H1 (cell line): ENCODE measurements at regions not wholly inside any gene's neighbourhood (a gene's known extent, or its start where the extent isn't known, plus 50 kb on each side); places are given as distances from the start of the nearest gene placed in this dataset.

ENCODE experiments used
- CTCF ChIA-PET: fragments of 300-600 bp; sonication (Branson Sonifier 250); formaldehyde crosslinking; loops from one replicate; lab custom pipeline; 2021; ENCODE audit not compliant: partially characterized antibody; lab: Charles Lee
- POLR2A ChIA-PET: fragments of 300-600 bp; sonication (Branson Sonifier 250); formaldehyde crosslinking; loops from one replicate; lab custom pipeline; 2021; ENCODE audit warnings: inconsistent platforms; ENCODE audit not compliant: partially characterized antibody; lab: Charles Lee
- DNase-seq, 2 experiments: peaks; one replicate each; pipeline versions ENCODE4 v3.0.0 to v3.0.0-alpha.2; 2010 to 2022; ENCODE audit warnings: low spot score in 2 of 2, low read depth in 1 of 2, mixed read lengths in 1 of 2
- FAIRE-seq: peaks from 2 replicates; lab custom pipeline; 2011; peaks lifted over from hg19 to GRCh38; lab: Jason Lieb, UNC
- H2AFZ ChIP-seq: 2 replicates; pipeline ENCODE4 v1.8.1; 2012; ENCODE audit warnings: low read length, inconsistent platforms
- H2AK5ac ChIP-seq: 2 replicates; pipeline ENCODE4 v1.6.1; 2013; ENCODE audit warnings: low read depth, low read length
- H2BK120ac ChIP-seq: replicated peaks from 2 replicates; pipeline ENCODE3; 2013; ENCODE audit warnings: low read depth, low read length, inconsistent platforms
- H2BK12ac ChIP-seq: 2 replicates; pipeline ENCODE4 v1.6.1; 2013; ENCODE audit warnings: low read depth, low read length
- H2BK15ac ChIP-seq: 2 replicates; pipeline ENCODE4 v1.6.1; 2013; ENCODE audit warnings: low read length
- H2BK20ac ChIP-seq: 2 replicates; pipeline ENCODE4 v1.6.1; 2013; ENCODE audit warnings: low read length
- H2BK5ac ChIP-seq: 2 replicates; pipeline ENCODE4 v1.6.1; 2013; ENCODE audit warnings: low read depth, low read length
- H3K14ac ChIP-seq: 2 replicates; pipeline ENCODE4 v1.6.1; 2013; ENCODE audit warnings: inconsistent platforms; ENCODE audit not compliant: insufficient read length
- H3K18ac ChIP-seq: 2 replicates; pipeline ENCODE4 v1.6.1; 2013; ENCODE audit warnings: low read length; ENCODE audit errors: extremely low read depth
- H3K23ac ChIP-seq: 2 replicates; pipeline ENCODE4 v1.6.1; 2013; ENCODE audit warnings: inconsistent platforms; ENCODE audit not compliant: insufficient read length
- H3K23me2 ChIP-seq: 2 replicates; pipeline ENCODE4 v1.6.1; 2013; ENCODE audit warnings: low read depth, low read length
- H3K27ac ChIP-seq: 2 replicates; pipeline ENCODE4 v1.6.1; 2011; ENCODE audit warnings: low read depth, low read length, inconsistent platforms
- H3K27me3 ChIP-seq, 4 experiments: replicated peaks in 1 of 4; 1 replicate in 1 of 4; 2 replicates in 3 of 4; pipeline versions ENCODE4 v1.6.1 to v1.8.1; 2011 to 2013; ENCODE audit warnings: low read length in 3 of 4, mild to moderate bottlenecking in 3 of 4, inconsistent platforms in 2 of 4, mixed read lengths in 2 of 4, moderate library complexity in 1 of 4; ENCODE audit not compliant: control insufficient read depth in 3 of 4, insufficient read depth in 3 of 4; ENCODE audit errors: extremely low read depth in 1 of 4
- H3K36me3 ChIP-seq, 4 experiments: 2 replicates each; pipeline versions ENCODE4 v1.6.1 to v1.8.1; 2011 to 2013; ENCODE audit warnings: mild to moderate bottlenecking in 4 of 4, low read length in 3 of 4, moderate library complexity in 2 of 4, control low read depth in 1 of 4, inconsistent platforms in 1 of 4; ENCODE audit not compliant: insufficient read depth in 4 of 4, control insufficient read depth in 2 of 4
- H3K4ac ChIP-seq: replicated peaks from 2 replicates; pipeline ENCODE3; 2013; ENCODE audit warnings: low read length, low read depth, mixed read lengths, inconsistent platforms; ENCODE audit not compliant: insufficient read length
- H3K4me1 ChIP-seq, 4 experiments: replicated peaks in 1 of 4; 1 replicate in 1 of 4; 2 replicates in 3 of 4; pipeline versions ENCODE4 v1.6.1 to v1.8.1; 2011 to 2013; ENCODE audit warnings: low read length in 3 of 4, inconsistent platforms in 2 of 4, mixed read lengths in 1 of 4; ENCODE audit not compliant: insufficient read depth in 4 of 4, control insufficient read depth in 3 of 4
- H3K4me2 ChIP-seq, 2 experiments: 2 replicates each; pipeline versions ENCODE4 v1.6.1 to v1.8.1; 2011 to 2013; ENCODE audit warnings: low read depth in 2 of 2, low read length in 2 of 2, control low read depth in 1 of 2, inconsistent platforms in 1 of 2, mild to moderate bottlenecking in 1 of 2; ENCODE audit not compliant: insufficient read depth in 1 of 2
- H3K4me3 ChIP-seq, 4 experiments: fragments of 200-600, 300-600 bp in 1 of 4; sonication (generic), shearing (Covaris generic), sonication (Bioruptor Twin) in 1 of 4; 2 replicates each; pipeline versions ENCODE4 v1.5.1 to v1.8.1; 2011 to 2016; ENCODE audit warnings: low read length in 4 of 4, low read depth in 3 of 4, control low read depth in 2 of 4, inconsistent platforms in 2 of 4, mild to moderate bottlenecking in 2 of 4, mixed read lengths in 1 of 4, moderate library complexity in 1 of 4; ENCODE audit not compliant: insufficient read depth in 2 of 4; ENCODE audit errors: extremely low read depth in 1 of 4
- H3K56ac ChIP-seq: replicated peaks from 2 replicates; pipeline ENCODE3; 2013; ENCODE audit warnings: low read depth, mild to moderate bottlenecking, mixed read lengths, low read length, inconsistent platforms; ENCODE audit not compliant: insufficient read length
- H3K79me1 ChIP-seq: 2 replicates; pipeline ENCODE4 v1.6.1; 2013; ENCODE audit warnings: low read depth, low read length, control low read depth
- H3K79me2 ChIP-seq, 2 experiments: 2 replicates each; pipeline versions ENCODE4 v1.6.1 to v1.8.1; 2012 to 2013; ENCODE audit warnings: low read length in 2 of 2, mild to moderate bottlenecking in 2 of 2, inconsistent platforms in 1 of 2; ENCODE audit not compliant: insufficient read depth in 2 of 2, control insufficient read depth in 1 of 2
- H3K9ac ChIP-seq, 4 experiments: replicated peaks in 1 of 4; 1 replicate in 1 of 4; 2 replicates in 3 of 4; pipeline versions ENCODE4 v1.6.1 to v1.8.1; 2011 to 2013; ENCODE audit warnings: low read depth in 3 of 4, low read length in 3 of 4, control low read depth in 2 of 4, mild to moderate bottlenecking in 2 of 4, moderate library complexity in 2 of 4, inconsistent platforms in 1 of 4; ENCODE audit errors: extremely low read depth in 1 of 4
- H3K9me3 ChIP-seq, 2 experiments: 2 replicates each; pipeline versions ENCODE4 v1.6.1 to v1.8.1; 2012 to 2013; ENCODE audit warnings: mild to moderate bottlenecking in 2 of 2, moderate library complexity in 2 of 2, control low read depth in 1 of 2, inconsistent platforms in 1 of 2, low read depth in 1 of 2, low read length in 1 of 2, mixed read lengths in 1 of 2; ENCODE audit not compliant: insufficient read depth in 2 of 2
- H4K20me1 ChIP-seq, 2 experiments: replicated peaks in 1 of 2; 2 replicates each; pipeline versions ENCODE3 to v1.8.1; 2011 to 2013; ENCODE audit warnings: inconsistent platforms in 2 of 2, low read length in 2 of 2, mild to moderate bottlenecking in 1 of 2; ENCODE audit not compliant: insufficient read depth in 2 of 2, control insufficient read depth in 1 of 2
- H4K5ac ChIP-seq: 2 replicates; pipeline ENCODE4 v1.6.1; 2013; ENCODE audit warnings: low read length, low read depth, mixed read lengths, inconsistent platforms; ENCODE audit not compliant: insufficient read length
- H4K8ac ChIP-seq: 2 replicates; pipeline ENCODE4 v1.8.0; 2013; ENCODE audit warnings: mild to moderate bottlenecking, moderate library complexity, low read length, inconsistent platforms; ENCODE audit not compliant: insufficient read depth; ENCODE audit errors: extremely low read depth
- H4K91ac ChIP-seq: replicated peaks from 2 replicates; pipeline ENCODE3; 2013; ENCODE audit warnings: low read length, mixed read lengths, inconsistent platforms; ENCODE audit not compliant: insufficient read length
- NRF1 ChIP-seq: IDR thresholded peaks from 2 replicates; pipeline ENCODE4 v1.6.1; 2011; ENCODE audit warnings: mild to moderate bottlenecking, low read depth, low read length, improper control_type of control experiment
- SAP30 ChIP-seq: fragments of 300-600 bp; sonication (generic); IDR thresholded peaks from 2 replicates; pipeline ENCODE4 v1.7.1; 2012; ENCODE audit warnings: low read length, moderate library complexity, mild to moderate bottlenecking, inconsistent platforms; ENCODE audit not compliant: insufficient read depth, insufficient replicate concordance
- SIN3A ChIP-seq, 2 experiments: IDR thresholded peaks in 1 of 2; conservative IDR thresholded peaks in 1 of 2; 2 replicates each; pipeline ENCODE4 v1.6.1; 2011 to 2012; ENCODE audit warnings: low read length in 2 of 2, improper control_type of control experiment in 1 of 2, low read depth in 1 of 2, mild to moderate bottlenecking in 1 of 2
- TBP ChIP-seq: IDR thresholded peaks from 2 replicates; pipeline ENCODE4 v1.6.1; 2011; ENCODE audit warnings: low read depth, low read length, improper control_type of control experiment
- WGBS, 2 experiments: shearing (Covaris generic) in 1 of 2; methylation state at CpG; one replicate each; pipeline versions ENCODE4 v1.1.6 to v1.1.7; 2013 to 2015; ENCODE audit warnings: low lambda C conversion rate in 2 of 2, mixed read lengths in 2 of 2, inconsistent platforms in 1 of 2, low coverage in 1 of 2, missing lambda C conversion rate in 1 of 2; ENCODE audit not compliant: insufficient replicate concordance in 2 of 2, insufficient coverage in 1 of 2, insufficient read length in 1 of 2; ENCODE audit errors: extremely low coverage in 1 of 2, missing lambda C conversion rate in 1 of 2; 5-methylcytosine and 5-hydroxymethylcytosine counted together
- TF ChIP-seq, protein P1 (sequence below), 3 experiments: IDR thresholded peaks; 1 replicate in 2 of 3; 2 replicates in 1 of 3; pipeline versions ENCODE4 v1.5.1 to v1.6.1; 2011; ENCODE audit warnings: low read length in 3 of 3, mild to moderate bottlenecking in 3 of 3, inconsistent platforms in 2 of 3, low read depth in 1 of 3, moderate library complexity in 1 of 3; ENCODE audit not compliant: insufficient read depth in 1 of 3; ENCODE audit errors: control extremely low read depth in 1 of 3

DNA sequence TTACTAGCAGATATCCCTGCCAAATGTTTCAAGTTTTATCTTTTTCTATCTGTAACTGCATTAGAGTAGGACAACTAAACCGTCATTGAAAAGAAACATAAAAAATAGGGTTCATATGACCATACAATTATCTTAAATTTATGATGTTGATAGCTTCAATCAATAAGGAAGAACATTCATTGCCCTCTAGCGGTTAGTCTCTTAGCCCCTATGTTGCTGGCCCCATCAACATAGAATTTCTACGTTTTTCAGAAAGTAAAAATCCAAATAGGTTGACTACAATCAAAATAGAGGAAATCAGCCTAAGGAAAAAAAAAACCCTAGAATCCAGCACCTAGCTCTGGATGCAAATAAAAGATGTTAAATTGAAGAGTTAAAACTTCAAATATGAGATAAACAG, 225.1 kb upstream of the ITM2A start:
- no peak overlapping the region for H3K4me3 ChIP-seq
- ChIA-PET POLR2A (no interaction called here), CTCF (no interaction called here)
- no peak overlapping the region for H3K56ac ChIP-seq
- H2BK20ac ChIP-seq, result no peak overlapping the region
- H2BK15ac ChIP-seq, result no peak overlapping the region
- no peak overlapping the region for H3K14ac ChIP-seq
- H2AFZ ChIP-seq, result no peak overlapping the region
- 46% methylated on average over 3 of the region's 3 CpGs; no CpG with 5 or more reads in 1 of the 2 experiments for WGBS, 2 experiments
- no peaks in the 10 kb centered on the region for H3K27me3 ChIP-seq
- H3K4me1 ChIP-seq, result no peaks in the 10 kb centered on the region
- H2BK12ac ChIP-seq, result no peak overlapping the region
- no peaks in the 10 kb centered on the region for H4K20me1 ChIP-seq
- H3K79me2 ChIP-seq, result no peaks in the 10 kb centered on the region
- TF ChIP-seq TBP, result no peak
- TF ChIP-seq SIN3A (conservative IDR thresholded peaks at IDR 0.05 in 1 of 2, IDR thresholded peaks at IDR 0.05 in 1 of 2; ENCODE audit: low read depth in 1 of 2, low read length in 2 of 2), result no peak
- no peak for TF ChIP-seq SAP30
- no peak for TF ChIP-seq NRF1
- TF ChIP-seq, protein P1, sequence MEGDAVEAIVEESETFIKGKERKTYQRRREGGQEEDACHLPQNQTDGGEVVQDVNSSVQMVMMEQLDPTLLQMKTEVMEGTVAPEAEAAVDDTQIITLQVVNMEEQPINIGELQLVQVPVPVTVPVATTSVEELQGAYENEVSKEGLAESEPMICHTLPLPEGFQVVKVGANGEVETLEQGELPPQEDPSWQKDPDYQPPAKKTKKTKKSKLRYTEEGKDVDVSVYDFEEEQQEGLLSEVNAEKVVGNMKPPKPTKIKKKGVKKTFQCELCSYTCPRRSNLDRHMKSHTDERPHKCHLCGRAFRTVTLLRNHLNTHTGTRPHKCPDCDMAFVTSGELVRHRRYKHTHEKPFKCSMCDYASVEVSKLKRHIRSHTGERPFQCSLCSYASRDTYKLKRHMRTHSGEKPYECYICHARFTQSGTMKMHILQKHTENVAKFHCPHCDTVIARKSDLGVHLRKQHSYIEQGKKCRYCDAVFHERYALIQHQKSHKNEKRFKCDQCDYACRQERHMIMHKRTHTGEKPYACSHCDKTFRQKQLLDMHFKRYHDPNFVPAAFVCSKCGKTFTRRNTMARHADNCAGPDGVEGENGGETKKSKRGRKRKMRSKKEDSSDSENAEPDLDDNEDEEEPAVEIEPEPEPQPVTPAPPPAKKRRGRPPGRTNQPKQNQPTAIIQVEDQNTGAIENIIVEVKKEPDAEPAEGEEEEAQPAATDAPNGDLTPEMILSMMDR (IDR thresholded peaks at IDR 0.05; ENCODE audit: control extremely low read depth in 1 of 3, insufficient read depth in 1 of 3, low read depth in 1 of 3, low read length in 3 of 3), result peak in 1 of 3 experiments; percentile 1; a peak in 1 of 4 replicates
- no peak overlapping the region for H2BK5ac ChIP-seq
- no peaks in the 10 kb centered on the region for H3K23me2 ChIP-seq
- no peak for DNase-seq
- no peak overlapping the region for H2AK5ac ChIP-seq
- H3K18ac ChIP-seq, result no peak overlapping the region
- no peak overlapping the region for H3K4ac ChIP-seq
- no peak for FAIRE-seq
- H2BK120ac ChIP-seq, result no peak overlapping the region
- H3K4me2 ChIP-seq, result no peak overlapping the region
- no peak overlapping the region for H3K23ac ChIP-seq
- H4K5ac ChIP-seq, result no peak overlapping the region
- no peak overlapping the region for H4K8ac ChIP-seq
- no peaks in the 10 kb centered on the region for H3K36me3 ChIP-seq
- no peak overlapping the region for H4K91ac ChIP-seq
- no peak overlapping the region for H3K27ac ChIP-seq
- H3K9ac ChIP-seq, result no peak overlapping the region
- H3K9me3 ChIP-seq, result no peaks in the 10 kb centered on the region
- no peaks in the 10 kb centered on the region for H3K79me1 ChIP-seq
